Right renal pelvis (tissue), 4 donors: ENCODE measurements at regions not wholly inside any gene's neighbourhood (a gene's known extent, or its start where the extent isn't known, plus 50 kb on each side); places are given as distances from the start of the nearest gene placed in this dataset.

ENCODE experiments used
- DNase-seq, 4 donors: peaks; one replicate each; pipeline ENCODE4 v3.0.0-alpha.2; 2013; ENCODE audit warnings: low read depth in 4 of 4, low spot score in 3 of 4, missing footprints in 1 of 4

GRCh38 chr11:28666632-28667031 lies 558.4 kb downstream of the METTL15 start:
- DNase-seq = no peak

- no peak for DNase-seq
Observed at GRCh38 chr11:28659716-28660348, 551.6 kb downstream of the METTL15 start.

GRCh38 chr11:28657378-28658030 lies 549.3 kb downstream of the METTL15 start:
- no peak for DNase-seq

- DNase-seq = no peak
Observed at GRCh38 chr11:28654191-28654590, 546.0 kb downstream of the METTL15 start.

- no peak for DNase-seq
Observed at GRCh38 chr11:28649922-28650321, 541.7 kb downstream of the METTL15 start.

GRCh38 chr11:28636566-28636965 lies 528.4 kb downstream of the METTL15 start:
- DNase-seq = no peak

- DNase-seq = no peak
Observed at GRCh38 chr11:28636033-28636432, 527.8 kb downstream of the METTL15 start.

- no peak for DNase-seq
Observed at GRCh38 chr11:28632338-28632737, 524.1 kb downstream of the METTL15 start.

GRCh38 chr11:28631148-28631547 lies 523.0 kb downstream of the METTL15 start:
- no peak for DNase-seq

GRCh38 chr11:28629235-28629634 lies 521.0 kb downstream of the METTL15 start:
- no peak for DNase-seq

GRCh38 chr11:28628412-28628811 lies 520.2 kb downstream of the METTL15 start:
- DNase-seq = no peak

- no peak for DNase-seq
Observed at GRCh38 chr11:28627690-28628255, 519.6 kb downstream of the METTL15 start.

- no peak for DNase-seq
Observed at GRCh38 chr11:28625532-28625931, 517.3 kb downstream of the METTL15 start.

GRCh38 chr11:28621753-28622152 lies 513.6 kb downstream of the METTL15 start:
- DNase-seq = no peak

- DNase-seq = no peak
Observed at GRCh38 chr11:28619846-28620540, 511.8 kb downstream of the METTL15 start.

GRCh38 chr11:28618416-28618815 lies 510.2 kb downstream of the METTL15 start:
- no peak for DNase-seq

GRCh38 chr11:28616160-28616965 lies 508.2 kb downstream of the METTL15 start:
- DNase-seq = no peak

GRCh38 chr11:28615542-28615941 lies 507.4 kb downstream of the METTL15 start:
- DNase-seq = no peak

- no peak for DNase-seq
Observed at GRCh38 chr11:28606930-28607329, 498.7 kb downstream of the METTL15 start.

- no peak for DNase-seq
Observed at GRCh38 chr11:28599656-28600055, 491.5 kb downstream of the METTL15 start.

GRCh38 chr11:28598531-28598930 lies 490.3 kb downstream of the METTL15 start:
- no peak for DNase-seq
